ENCODE measurements at regions not wholly inside any gene's neighbourhood (a gene's known extent, or its start where the extent isn't known, plus 50 kb on each side); places are given as distances from the start of the nearest gene placed in this dataset.

DNA sequence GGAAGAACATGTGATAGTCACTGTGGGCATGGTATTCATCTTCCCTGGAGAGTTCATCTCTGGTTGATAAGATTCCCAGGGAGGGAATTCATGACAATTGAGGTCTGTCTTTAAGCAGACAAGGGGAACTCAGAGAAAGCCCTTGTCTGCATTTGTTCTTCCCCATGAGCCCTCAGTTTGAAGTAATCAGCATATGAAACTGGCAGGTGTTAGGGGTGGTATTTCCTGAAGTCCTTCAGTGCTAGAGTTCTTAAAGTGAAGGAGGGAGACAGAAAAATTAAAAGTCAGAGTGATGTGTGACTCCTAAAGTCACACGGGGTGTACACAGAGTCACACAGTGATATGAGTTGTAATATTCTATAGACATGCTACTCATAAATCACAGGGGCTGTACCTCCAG, 60.6 kb upstream of the SYK start:
- H3K36me3 ChIP-seq (replicated peaks in 1 of 2; ENCODE audit: insufficient read depth in 1 of 2, low read depth in 2 of 2), result no peaks in the 10 kb centered on the region
- H3K27ac ChIP-seq, result no peak overlapping the region
- no peak overlapping the region for H3K4me3 ChIP-seq
- no peaks in the 10 kb centered on the region for H3K27me3 ChIP-seq
- 40 to 57% methylated on average over 1 of the region's 1 CpG for WGBS, 2 donors
- peaks cover 0 to 12% (median 0%) of the 10 kb centered on the region in 3 donors for H3K9me3 ChIP-seq
- TF ChIP-seq, protein P1, sequence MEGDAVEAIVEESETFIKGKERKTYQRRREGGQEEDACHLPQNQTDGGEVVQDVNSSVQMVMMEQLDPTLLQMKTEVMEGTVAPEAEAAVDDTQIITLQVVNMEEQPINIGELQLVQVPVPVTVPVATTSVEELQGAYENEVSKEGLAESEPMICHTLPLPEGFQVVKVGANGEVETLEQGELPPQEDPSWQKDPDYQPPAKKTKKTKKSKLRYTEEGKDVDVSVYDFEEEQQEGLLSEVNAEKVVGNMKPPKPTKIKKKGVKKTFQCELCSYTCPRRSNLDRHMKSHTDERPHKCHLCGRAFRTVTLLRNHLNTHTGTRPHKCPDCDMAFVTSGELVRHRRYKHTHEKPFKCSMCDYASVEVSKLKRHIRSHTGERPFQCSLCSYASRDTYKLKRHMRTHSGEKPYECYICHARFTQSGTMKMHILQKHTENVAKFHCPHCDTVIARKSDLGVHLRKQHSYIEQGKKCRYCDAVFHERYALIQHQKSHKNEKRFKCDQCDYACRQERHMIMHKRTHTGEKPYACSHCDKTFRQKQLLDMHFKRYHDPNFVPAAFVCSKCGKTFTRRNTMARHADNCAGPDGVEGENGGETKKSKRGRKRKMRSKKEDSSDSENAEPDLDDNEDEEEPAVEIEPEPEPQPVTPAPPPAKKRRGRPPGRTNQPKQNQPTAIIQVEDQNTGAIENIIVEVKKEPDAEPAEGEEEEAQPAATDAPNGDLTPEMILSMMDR (IDR thresholded peaks at IDR 0.05), result no peak
- no peak for TF ChIP-seq POLR2A (IDR thresholded peaks at IDR 0.05)
- intact Hi-C loops (cut with DNase I), result no loop called here
- ATAC-seq (no peak), DNase-seq (no peak)
- no peaks in the 10 kb centered on the region for H3K4me1 ChIP-seq

DNA sequence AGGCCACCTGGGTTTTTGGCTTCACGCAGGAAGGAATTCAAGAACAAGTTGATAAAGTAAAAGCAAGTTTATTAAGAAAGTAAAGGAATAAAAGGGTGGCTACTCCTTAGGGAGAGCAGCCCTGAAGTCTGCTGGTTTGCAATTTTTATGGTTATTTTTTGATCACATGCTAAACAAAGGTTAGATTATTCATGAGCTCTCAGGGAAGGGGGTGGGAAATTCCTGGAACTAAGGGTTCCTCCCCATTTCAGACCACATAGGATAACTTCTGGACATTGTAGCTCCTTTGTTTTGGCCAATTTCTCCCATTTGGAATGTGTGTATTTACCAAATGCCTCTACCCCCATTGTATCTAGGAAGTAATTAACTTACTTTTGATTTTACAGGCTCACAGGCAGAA, 63.9 kb upstream of the SYK start:
- no peaks in the 10 kb centered on the region for H3K27me3 ChIP-seq
- ATAC-seq (no peak), DNase-seq (no peak)
- intact Hi-C loops (cut with DNase I), result no loop called here
- no peaks in the 10 kb centered on the region for H3K4me1 ChIP-seq
- H3K9me3 ChIP-seq, result peaks cover 0 to 12% (median 0%) of the 10 kb centered on the region in 3 donors
- H3K27ac ChIP-seq, result no peak overlapping the region
- WGBS, 2 donors, result 85 to 97% methylated on average over 1 of the region's 1 CpG
- no peaks in the 10 kb centered on the region for H3K36me3 ChIP-seq (replicated peaks in 1 of 2; ENCODE audit: insufficient read depth in 1 of 2, low read depth in 2 of 2)
- TF ChIP-seq, protein P1 (IDR thresholded peaks at IDR 0.05), result no peak
- no peak for TF ChIP-seq POLR2A (IDR thresholded peaks at IDR 0.05)
- H3K4me3 ChIP-seq, result no peak overlapping the region

DNA sequence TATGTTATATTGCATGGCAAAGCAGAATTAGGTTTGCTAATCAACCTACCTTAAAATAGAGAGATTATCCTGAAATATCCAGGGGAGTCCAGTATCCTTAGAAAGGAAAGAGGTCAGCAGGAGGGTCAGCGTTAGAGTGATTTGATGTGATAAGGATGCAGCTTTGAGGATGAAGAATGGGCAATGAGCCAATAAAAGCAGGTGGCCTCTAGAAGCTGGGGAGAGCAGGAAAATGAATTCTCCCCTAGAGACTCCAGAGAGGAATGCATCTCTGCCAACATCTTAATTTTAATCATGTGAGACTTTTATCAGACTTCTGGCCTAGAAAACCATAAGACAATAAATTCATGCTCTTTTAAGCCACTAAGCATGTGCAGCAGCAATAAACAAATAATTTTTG, 65.7 kb upstream of the SYK start:
- WGBS, 2 donors, result 48 to 54% methylated on average over 1 of the region's 1 CpG

DNA sequence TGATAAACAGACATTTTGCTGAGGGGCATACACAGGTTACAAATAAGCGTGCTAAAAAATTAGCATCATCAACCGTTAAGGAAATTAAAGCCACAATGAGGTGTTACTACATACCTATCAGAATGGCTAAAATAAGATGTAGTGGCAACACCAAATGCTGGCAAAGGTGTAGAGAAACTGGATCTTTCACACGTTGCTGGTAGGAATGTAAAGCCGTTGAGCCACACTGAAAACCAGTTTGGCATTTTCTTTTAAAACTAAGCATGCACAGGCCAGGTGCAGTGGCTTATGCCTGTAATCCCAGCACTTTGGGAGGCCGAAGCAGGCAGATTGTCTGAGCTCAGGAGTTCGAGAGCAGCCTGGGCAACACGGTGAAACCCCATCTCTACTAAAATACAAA, 67.0 kb upstream of the SYK start:
- ATAC-seq (no peak), DNase-seq (no peak)
- H3K27ac ChIP-seq, result no peak overlapping the region
- no peak overlapping the region for H3K4me3 ChIP-seq
- intact Hi-C loops (cut with DNase I), result no loop called here
- H3K9me3 ChIP-seq, result peaks cover 0 to 12% (median 0%) of the 10 kb centered on the region in 3 donors
- TF ChIP-seq, protein P1 (IDR thresholded peaks at IDR 0.05), result no peak
- TF ChIP-seq POLR2A (IDR thresholded peaks at IDR 0.05), result no peak
- whole genome bisulfite sequencing, 2 donors, result 77 to 80% methylated on average over 7 of the region's 7 CpGs
- H3K27me3 ChIP-seq, result no peaks in the 10 kb centered on the region
- H3K4me1 ChIP-seq, result no peaks in the 10 kb centered on the region
- no peaks in the 10 kb centered on the region for H3K36me3 ChIP-seq (replicated peaks in 1 of 2; ENCODE audit: insufficient read depth in 1 of 2, low read depth in 2 of 2)

More for the DNA sequence above, 65.7 kb upstream of the SYK start:
- no peak for DNase-seq
- H3K36me3 ChIP-seq (replicated peaks in 1 of 2; ENCODE audit: insufficient read depth in 1 of 2, low read depth in 2 of 2), result no peaks in the 10 kb centered on the region
- TF ChIP-seq, protein P1 (IDR thresholded peaks at IDR 0.05), result no peak
- TF ChIP-seq POLR2A (IDR thresholded peaks at IDR 0.05), result no peak
- H3K4me3 ChIP-seq, result no peak overlapping the region
- peaks cover 0 to 12% (median 0%) of the 10 kb centered on the region in 3 donors for H3K9me3 ChIP-seq
- no peak overlapping the region for H3K27ac ChIP-seq
- no peak for ATAC-seq
- no peaks in the 10 kb centered on the region for H3K4me1 ChIP-seq
- H3K27me3 ChIP-seq, result no peaks in the 10 kb centered on the region
- intact Hi-C loops (cut with DNase I), result no loop called here

DNA sequence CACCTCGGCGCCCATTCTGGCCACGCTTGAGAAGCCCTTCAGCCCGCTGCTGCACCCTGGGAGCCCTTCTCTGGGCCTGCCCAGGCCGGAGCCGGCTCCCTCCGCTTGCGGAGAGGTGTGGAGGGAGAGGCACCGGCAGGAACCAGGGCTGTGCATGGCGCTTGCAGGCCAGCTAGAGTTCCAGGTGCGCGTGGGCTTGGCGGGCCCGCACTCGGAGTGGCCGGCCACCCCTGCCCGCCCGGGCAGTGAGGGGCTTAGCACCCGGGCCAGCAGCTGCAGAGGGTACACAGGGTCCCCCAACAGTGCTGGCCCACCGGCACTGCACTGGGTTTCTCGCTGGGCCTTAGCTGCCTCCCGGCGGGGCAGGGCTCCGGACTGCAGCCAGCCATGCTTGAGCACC, 72.3 kb upstream of the SYK start:
- TF ChIP-seq, protein P1 (IDR thresholded peaks at IDR 0.05), result no peak
- TF ChIP-seq POLR2A (IDR thresholded peaks at IDR 0.05), result no peak
- no peak for ATAC-seq
- intact Hi-C loops (cut with DNase I), result no loop called here
- Histone ChIP-seq H3K27me3 (no peaks in the 10 kb centered on the region), H3K9me3 (no peaks in the 10 kb centered on the region), H3K4me3 (no peak overlapping the region), H3K27ac (no peak overlapping the region), H3K4me1 (no peaks in the 10 kb centered on the region), H3K36me3 (replicated peaks in 1 of 2; ENCODE audit: insufficient read depth in 1 of 2, low read depth in 2 of 2) (no peaks in the 10 kb centered on the region)
- WGBS, 2 donors, result 94 to 96% methylated on average over 9 to 21 of the region's 24 CpGs
- DNase-seq, result no peak

All from body of pancreas (tissue), 4 donors.